Left lobe of liver (tissue), 2 donors: ENCODE measurements at regions not wholly inside any gene's neighbourhood (a gene's known extent, or its start where the extent isn't known, plus 50 kb on each side); places are given as distances from the start of the nearest gene placed in this dataset.
A peak's percentile ranks its signal among the peaks of the same experiment; 100 is the strongest.

Experiments
- ATAC-seq: fragments of 200-7000 bp; cut with Tn5 transposase; one replicate; pipeline ENCODE4 v1.9.1; 2020; ENCODE audit warnings: mild to moderate bottlenecking, moderate library complexity
- DNase-seq: peaks from one replicate; pipeline ENCODE4 v3.0.0-alpha.2; 2020; ENCODE audit warnings: low spot score
- donor health status: DM: no; HTN: no; CAD: no; lungs with moderate emphysema.
- donor health status: DM: no; HTN: yes; CAD: no.

- ATAC-seq, result no peak
- DNase-seq, result no peak
These were observed 124.4 kb upstream of the MAP1B start for GRCh38 chr5:71982717-71983395.

- DNase-seq (no peak), ATAC-seq (no peak)
These were observed 121.2 kb upstream of the MAP1B start for GRCh38 chr5:71986101-71986500.

GRCh38 chr5:71988808-71989207 lies 118.5 kb upstream of the MAP1B start:
- DNase-seq (no peak), ATAC-seq (no peak)

- ATAC-seq (no peak), DNase-seq (no peak)
These were observed 113.7 kb upstream of the MAP1B start for GRCh38 chr5:71993600-71993999.

GRCh38 chr5:71996789-71997188 lies 110.5 kb upstream of the MAP1B start:
- ATAC-seq (no peak), DNase-seq (no peak)

GRCh38 chr5:71998746-71999145 lies 108.5 kb upstream of the MAP1B start:
- no peak for DNase-seq
- no peak for ATAC-seq

GRCh38 chr5:72000707-72001106 lies 106.6 kb upstream of the MAP1B start:
- no peak for ATAC-seq
- DNase-seq, result no peak

- DNase-seq, result no peak
- no peak for ATAC-seq
These were observed 101.6 kb upstream of the MAP1B start for GRCh38 chr5:72005671-72006070.

- DNase-seq, result no peak
- no peak for ATAC-seq
These were observed 100.9 kb upstream of the MAP1B start for GRCh38 chr5:72006361-72006760.

GRCh38 chr5:72007336-72008111 lies 99.8 kb upstream of the MAP1B start:
- ATAC-seq (no peak), DNase-seq (no peak)

GRCh38 chr5:72009280-72009679 lies 98.0 kb upstream of the MAP1B start:
- no peak for ATAC-seq
- DNase-seq, result no peak

- ATAC-seq (no peak), DNase-seq (no peak)
These were observed 96.8 kb upstream of the MAP1B start for GRCh38 chr5:72010430-72010829.

- no peak for ATAC-seq
- no peak for DNase-seq
These were observed 94.4 kb upstream of the MAP1B start for GRCh38 chr5:72012906-72013305.

GRCh38 chr5:72013766-72014624 lies 93.3 kb upstream of the MAP1B start:
- ATAC-seq (no peak), DNase-seq (no peak)

- ATAC-seq, result peak; percentile 24
- peak; percentile 46 for DNase-seq
These were observed 92.1 kb upstream of the MAP1B start for GRCh38 chr5:72015103-72015548.

GRCh38 chr5:72018143-72018803 lies 89.0 kb upstream of the MAP1B start:
- DNase-seq (peak; percentile 48), ATAC-seq (peak; percentile 89)

- ATAC-seq (no peak), DNase-seq (no peak)
These were observed 86.9 kb upstream of the MAP1B start for GRCh38 chr5:72020161-72020983.

GRCh38 chr5:72021651-72022357 lies 85.5 kb upstream of the MAP1B start:
- ATAC-seq (no peak), DNase-seq (no peak)

GRCh38 chr5:72028382-72028781 lies 78.9 kb upstream of the MAP1B start:
- DNase-seq (no peak), ATAC-seq (no peak)
